ENCODE measurements at regions not wholly inside any gene's neighbourhood (a gene's known extent, or its start where the extent isn't known, plus 50 kb on each side); places are given as distances from the start of the nearest gene placed in this dataset.
"Not testable (repeated sequence)": the region's sequence is repeated elsewhere in the genome, so short reads cannot be mapped to it uniquely, and the experiment has no call there.

GRCh38 chr12:125999628-126000027 lies 934.4 kb downstream of the AACS start:
- no peak for DNase-seq (ENCODE audit: low spot score)

- no peak for DNase-seq (ENCODE audit: low spot score)
These were observed 954.1 kb downstream of the AACS start for GRCh38 chr12:126019385-126019784.

GRCh38 chr12:126021675-126022074 lies 956.4 kb downstream of the AACS start:
- no peak for DNase-seq (ENCODE audit: low spot score)

GRCh38 chr12:126027825-126028224 lies 962.6 kb downstream of the AACS start:
- no peak for DNase-seq (ENCODE audit: low spot score)

- DNase-seq (ENCODE audit: low spot score) = no peak
These were observed 965.3 kb downstream of the AACS start for GRCh38 chr12:126030573-126030972.

- DNase-seq (ENCODE audit: low spot score) = no peak
These were observed 968.5 kb downstream of the AACS start for GRCh38 chr12:126033751-126034150.

GRCh38 chr12:126036348-126036747 lies 971.1 kb downstream of the AACS start:
- no peak for DNase-seq (ENCODE audit: low spot score)

GRCh38 chr12:126038434-126038833 lies 973.2 kb downstream of the AACS start:
- no peak for DNase-seq (ENCODE audit: low spot score)

GRCh38 chr12:126040307-126040706 lies 975.1 kb downstream of the AACS start:
- no peak for DNase-seq (ENCODE audit: low spot score)

GRCh38 chr12:126042286-126042685 lies 977.1 kb downstream of the AACS start:
- no peak for DNase-seq (ENCODE audit: low spot score)

- not testable (repeated sequence) for DNase-seq (ENCODE audit: low spot score)
These were observed 984.3 kb downstream of the AACS start for GRCh38 chr12:126049501-126049900.

GRCh38 chr12:126051611-126052107 lies 986.4 kb downstream of the AACS start:
- no peak for DNase-seq (ENCODE audit: low spot score)

- DNase-seq (ENCODE audit: low spot score) = no peak
These were observed 990.3 kb downstream of the AACS start for GRCh38 chr12:126055521-126055920.

GRCh38 chr12:126061777-126062176 lies 996.5 kb downstream of the AACS start:
- no peak for DNase-seq (ENCODE audit: low spot score)

GRCh38 chr12:126064028-126064427 lies 998.8 kb downstream of the AACS start:
- no peak for DNase-seq (ENCODE audit: low spot score)

- DNase-seq (ENCODE audit: low spot score) = no peak
These were observed 1002.5 kb downstream of the AACS start for GRCh38 chr12:126067626-126068329.

- peak; percentile 5 for DNase-seq (ENCODE audit: low spot score)
These were observed 1004.4 kb downstream of the AACS start for GRCh38 chr12:126069549-126070165.

- no peak for DNase-seq (ENCODE audit: low spot score)
These were observed 1011.3 kb downstream of the AACS start for GRCh38 chr12:126076515-126076914.

- no peak for DNase-seq (ENCODE audit: low spot score)
These were observed 1018.7 kb downstream of the AACS start for GRCh38 chr12:126083926-126084325.

GRCh38 chr12:126084480-126084879 lies 1019.2 kb downstream of the AACS start:
- DNase-seq (ENCODE audit: low spot score) = no peak

GRCh38 chr12:126086242-126086641 lies 1021.0 kb downstream of the AACS start:
- no peak for DNase-seq (ENCODE audit: low spot score)

- DNase-seq (ENCODE audit: low spot score) = no peak
These were observed 1022.5 kb downstream of the AACS start for GRCh38 chr12:126087692-126088091.

- DNase-seq (ENCODE audit: low spot score) = no peak
These were observed 1028.7 kb downstream of the AACS start for GRCh38 chr12:126093908-126094307.

All from AG08395 (cell line).